NCI-H526 treated with DMSO at 0.1 percent for 48 hours (cell line): ENCODE measurements at regions not wholly inside any gene's neighbourhood (a gene's known extent, or its start where the extent isn't known, plus 50 kb on each side); places are given as distances from the start of the nearest gene placed in this dataset.
A peak's percentile ranks its signal among the peaks of the same experiment; 100 is the strongest.

Source experiments
- DNase-seq: peaks from one replicate; lab custom pipeline; 2025; lab: John Stamatoyannopoulos, UW

- DNase-seq: no peak
These were observed 157.5 kb upstream of the FSTL4 start for GRCh38 chr5:133769842-133770241.

- no peak for DNase-seq
These were observed 151.4 kb upstream of the FSTL4 start for GRCh38 chr5:133763744-133764143.

DNA sequence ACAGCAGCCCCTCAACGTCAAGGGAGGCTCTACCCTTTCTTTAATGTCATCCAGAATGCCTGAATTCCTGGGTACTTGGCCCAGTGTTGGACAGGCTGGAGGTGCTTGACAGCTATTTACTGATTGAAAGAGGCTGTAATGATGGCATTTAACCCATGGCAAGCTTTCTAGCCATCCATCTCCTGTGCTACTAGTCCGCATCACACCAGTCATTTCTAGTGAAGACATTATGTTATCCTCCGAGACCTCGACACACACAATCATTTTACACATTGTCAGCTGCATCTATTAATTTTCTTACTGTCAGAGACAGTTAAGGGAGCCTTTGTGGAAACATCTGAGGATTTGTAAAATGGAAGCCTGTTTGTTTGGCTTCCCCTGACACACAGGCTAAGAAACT lies 149.3 kb upstream of the FSTL4 start:
- DNase-seq: no peak

- no peak for DNase-seq
These were observed 148.2 kb upstream of the FSTL4 start for GRCh38 chr5:133760532-133760931.

GRCh38 chr5:133758641-133759040 lies 146.3 kb upstream of the FSTL4 start:
- no peak for DNase-seq

- peak; percentile 39 for DNase-seq
These were observed 145.1 kb upstream of the FSTL4 start for GRCh38 chr5:133757396-133757945.

DNA sequence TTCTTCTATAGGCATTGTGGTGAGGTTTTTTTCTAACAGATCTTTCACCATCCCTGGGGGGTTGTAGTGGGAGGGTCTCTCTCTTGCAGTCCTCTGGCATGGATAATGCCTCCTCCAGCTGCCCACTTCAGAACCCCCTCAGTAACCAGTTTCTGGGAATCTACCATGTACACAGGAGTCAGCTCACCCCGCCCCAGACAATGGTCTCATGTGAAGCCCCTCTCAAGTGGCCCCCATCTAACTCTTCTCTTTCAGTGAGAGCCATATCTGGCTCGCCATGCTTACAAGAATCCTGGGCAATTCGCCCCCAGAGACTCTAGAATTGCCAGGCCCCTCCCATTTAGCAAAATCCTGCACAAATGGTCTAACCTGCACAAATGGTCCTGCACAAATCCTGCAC lies 144.4 kb upstream of the FSTL4 start:
- DNase-seq: no peak

DNA sequence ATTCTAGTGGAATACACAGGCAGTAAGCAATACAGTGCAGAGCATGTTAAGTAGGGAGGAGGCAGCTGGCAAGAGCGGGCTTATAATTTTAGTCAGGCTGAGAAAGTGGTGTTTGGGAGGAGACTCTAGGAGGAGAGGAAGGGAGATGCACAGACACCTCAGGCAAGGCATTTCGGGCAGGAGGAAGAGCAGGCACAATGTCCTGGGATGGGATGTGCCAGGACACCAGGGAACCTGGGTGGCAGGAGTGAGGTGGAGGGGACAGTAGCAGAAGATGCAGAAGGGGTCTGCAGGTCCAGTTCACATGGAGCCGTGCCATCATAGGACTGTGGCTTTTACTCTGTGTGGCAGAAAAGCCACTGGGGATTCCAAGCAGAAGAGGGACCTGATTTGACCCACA lies 143.7 kb upstream of the FSTL4 start:
- no peak for DNase-seq

DNA sequence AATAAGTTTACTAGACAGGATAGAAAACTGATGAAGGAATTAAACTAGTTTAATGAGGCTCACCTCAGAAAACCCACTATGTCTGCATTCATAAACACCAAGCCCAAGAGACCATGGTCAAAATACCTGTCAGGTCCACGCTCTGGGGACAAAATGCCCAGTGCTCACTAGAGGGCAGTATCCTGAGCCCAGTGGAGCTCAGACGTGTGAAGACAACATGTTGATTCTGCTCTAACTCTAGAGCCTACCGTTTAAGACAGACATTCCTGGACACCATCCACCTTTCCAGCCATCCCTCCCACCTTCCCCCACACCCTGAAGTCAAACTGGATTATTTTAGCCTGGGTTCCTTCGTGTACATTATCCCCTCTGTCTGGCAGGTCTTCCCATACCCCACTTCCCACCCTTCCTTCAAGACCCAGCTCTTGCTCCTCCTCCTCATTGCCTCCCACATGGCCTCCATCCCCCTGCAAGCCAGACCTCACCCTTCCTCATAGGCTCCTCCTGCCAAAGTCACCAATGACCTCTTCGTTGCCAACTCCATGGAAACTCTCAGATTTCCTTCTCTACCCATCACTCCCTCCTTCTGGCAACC lies 142.3 kb upstream of the FSTL4 start:
- no peak for DNase-seq

DNA sequence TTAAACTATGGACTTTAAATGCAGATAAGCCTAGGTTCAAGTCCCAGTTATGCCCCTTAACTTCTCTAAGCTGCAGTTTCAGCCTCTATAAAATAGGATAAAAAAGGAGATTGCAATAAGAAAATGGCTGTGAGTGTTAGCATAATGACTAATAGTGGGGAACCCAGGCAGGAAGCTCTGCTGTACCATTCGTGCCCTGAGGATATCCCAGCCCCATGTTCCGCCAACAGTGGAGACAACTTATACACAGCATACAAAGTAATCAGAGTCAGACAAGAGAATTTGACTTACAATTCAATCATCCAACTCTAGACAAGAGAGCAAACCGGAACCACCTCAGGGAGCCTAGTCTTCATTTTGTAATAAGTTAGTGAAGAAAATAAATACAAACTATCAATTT lies 141.5 kb upstream of the FSTL4 start:
- DNase-seq: no peak

DNA sequence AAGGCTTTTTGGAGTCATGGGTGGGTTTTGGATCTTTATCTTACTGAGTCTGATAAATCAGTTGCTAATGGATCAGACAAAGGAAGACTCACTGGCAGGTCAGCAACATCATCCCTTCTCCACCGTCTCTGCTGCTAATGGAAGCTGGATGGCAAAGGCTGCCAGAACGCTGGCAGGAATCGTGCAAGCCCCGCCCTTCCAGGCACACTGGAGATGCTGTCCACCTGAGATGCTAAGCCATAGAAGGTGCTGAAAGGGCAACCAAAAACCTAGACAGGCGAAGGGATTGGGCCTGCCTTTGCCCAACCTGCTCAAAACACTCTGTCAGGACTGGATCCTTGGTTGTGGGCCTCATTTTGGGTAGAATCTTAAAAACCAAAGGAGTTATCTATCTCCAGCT lies 139.5 kb upstream of the FSTL4 start:
- DNase-seq: no peak

- DNase-seq: no peak
These were observed 139.1 kb upstream of the FSTL4 start for GRCh38 chr5:133751421-133751820.

DNA sequence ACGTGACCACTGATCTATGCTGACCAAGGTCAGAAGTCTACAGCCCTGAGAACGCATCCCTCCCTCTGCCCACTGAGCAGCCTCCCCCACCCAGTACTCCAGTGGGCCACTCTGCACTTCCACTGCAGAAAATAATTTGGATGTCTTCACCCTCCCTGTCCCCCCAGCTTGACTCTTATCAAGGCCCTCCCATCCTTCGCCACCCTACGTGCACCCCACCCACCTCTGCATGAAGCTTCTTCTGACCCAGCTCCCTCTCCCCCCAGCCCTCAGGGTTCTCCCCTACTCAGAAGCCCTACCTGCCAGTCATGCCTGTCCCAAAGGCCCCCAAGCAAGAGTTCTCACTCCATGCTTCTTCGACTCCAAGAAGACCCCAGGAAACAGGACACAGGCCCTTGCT lies 138.5 kb upstream of the FSTL4 start:
- no peak for DNase-seq

- DNase-seq: no peak
These were observed 138.0 kb upstream of the FSTL4 start for GRCh38 chr5:133750356-133750755.

- no peak for DNase-seq
These were observed 137.1 kb upstream of the FSTL4 start for GRCh38 chr5:133749331-133749985.

DNA sequence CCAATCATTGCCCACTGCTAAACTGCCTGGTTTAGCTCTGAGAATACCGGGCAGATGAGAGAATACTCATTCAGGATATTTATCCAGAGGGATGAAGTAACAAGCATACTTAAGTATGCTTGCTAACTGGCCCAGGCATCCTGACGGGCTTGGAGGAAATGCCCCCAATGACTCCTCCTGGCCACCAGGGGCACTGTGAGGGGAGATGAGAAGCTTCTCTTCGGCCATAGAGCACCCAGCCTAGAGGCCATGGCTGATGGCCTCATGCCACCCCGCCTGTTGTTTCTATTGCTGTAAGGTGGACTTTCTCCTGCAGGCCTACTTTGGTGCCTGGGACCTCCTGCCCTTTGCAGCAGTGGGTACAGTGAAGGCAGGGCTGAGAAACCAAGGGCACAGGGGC lies 134.5 kb upstream of the FSTL4 start:
- no peak for DNase-seq

DNA sequence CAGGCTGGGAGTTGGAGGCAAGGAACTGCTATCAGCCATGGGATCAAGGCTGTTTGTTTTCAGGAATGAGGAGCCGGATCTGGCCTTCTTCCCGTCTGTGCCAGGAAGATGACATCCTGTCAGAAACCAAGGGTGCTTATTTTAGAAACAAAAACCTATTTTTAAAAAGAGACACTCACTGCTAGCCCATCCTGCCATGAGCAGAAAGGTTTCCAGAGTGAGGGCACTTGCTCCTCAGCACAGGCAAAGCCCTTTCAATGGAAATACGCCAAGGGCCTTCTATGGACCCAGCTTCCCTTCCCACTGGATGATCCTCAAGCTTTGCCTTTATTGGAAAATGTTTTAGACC lies 132.6 kb upstream of the FSTL4 start:
- DNase-seq: no peak

GRCh38 chr5:133744051-133744959 lies 132.0 kb upstream of the FSTL4 start:
- no peak for DNase-seq

DNA sequence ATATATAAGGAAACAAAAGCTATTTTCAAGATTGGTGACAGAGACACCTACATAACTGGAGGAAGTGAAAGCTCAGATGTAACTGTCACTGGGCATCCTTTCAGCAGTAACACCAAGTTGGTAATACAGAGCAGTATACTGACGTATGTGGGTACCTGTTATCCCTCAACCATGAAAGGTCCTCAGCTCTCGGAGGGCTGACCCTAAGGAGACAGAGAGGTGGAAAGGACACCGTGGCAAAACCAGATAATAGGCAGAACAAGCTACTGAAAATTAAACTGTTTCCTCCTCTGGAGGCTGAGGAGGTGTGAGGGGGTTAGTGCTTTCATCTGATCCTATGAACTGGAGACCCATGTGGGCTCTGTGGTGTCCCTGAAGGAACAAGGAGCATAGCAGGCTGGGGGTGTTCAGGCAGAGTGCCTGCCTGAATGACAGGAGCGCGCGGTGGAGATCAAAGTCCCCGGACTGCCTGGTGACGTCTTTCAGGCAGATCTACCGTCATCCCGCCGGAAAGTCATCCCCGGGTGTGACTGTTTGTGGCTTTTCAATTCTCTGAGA lies 130.2 kb upstream of the FSTL4 start:
- no peak for DNase-seq

- DNase-seq: no peak
These were observed 129.5 kb upstream of the FSTL4 start for GRCh38 chr5:133741818-133742355.

DNA sequence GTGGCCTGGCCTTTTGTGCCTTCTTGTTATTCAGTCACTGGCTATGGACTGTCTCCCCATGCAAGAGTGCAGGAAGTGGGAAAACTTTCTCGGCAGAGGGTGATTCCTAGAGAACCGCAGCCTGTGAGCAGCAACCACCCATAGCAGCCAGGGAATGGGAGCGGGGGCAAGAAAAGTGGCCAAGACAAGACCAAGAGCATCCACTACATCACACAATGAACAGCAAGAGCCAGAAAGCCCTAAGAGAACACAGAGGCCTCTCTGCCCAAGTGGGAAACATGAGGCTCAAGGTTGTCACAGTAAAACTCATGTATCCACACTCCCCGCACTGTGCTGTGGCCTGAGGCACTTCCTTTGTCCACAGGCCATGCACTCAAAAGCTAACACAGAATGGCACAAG lies 129.1 kb upstream of the FSTL4 start:
- no peak for DNase-seq

- DNase-seq: no peak
These were observed 126.9 kb upstream of the FSTL4 start for GRCh38 chr5:133739181-133739780.
